SHP77 treated with DMSO at 0.1 percent for 48 hours (cell line): ENCODE measurements at regions not wholly inside any gene's neighbourhood (a gene's known extent, or its start where the extent isn't known, plus 50 kb on each side); places are given as distances from the start of the nearest gene placed in this dataset.
A peak's percentile ranks its signal among the peaks of the same experiment; 100 is the strongest.

Experiments
- DNase-seq: peaks from one replicate; lab custom pipeline; 2025; lab: John Stamatoyannopoulos, UW

DNA sequence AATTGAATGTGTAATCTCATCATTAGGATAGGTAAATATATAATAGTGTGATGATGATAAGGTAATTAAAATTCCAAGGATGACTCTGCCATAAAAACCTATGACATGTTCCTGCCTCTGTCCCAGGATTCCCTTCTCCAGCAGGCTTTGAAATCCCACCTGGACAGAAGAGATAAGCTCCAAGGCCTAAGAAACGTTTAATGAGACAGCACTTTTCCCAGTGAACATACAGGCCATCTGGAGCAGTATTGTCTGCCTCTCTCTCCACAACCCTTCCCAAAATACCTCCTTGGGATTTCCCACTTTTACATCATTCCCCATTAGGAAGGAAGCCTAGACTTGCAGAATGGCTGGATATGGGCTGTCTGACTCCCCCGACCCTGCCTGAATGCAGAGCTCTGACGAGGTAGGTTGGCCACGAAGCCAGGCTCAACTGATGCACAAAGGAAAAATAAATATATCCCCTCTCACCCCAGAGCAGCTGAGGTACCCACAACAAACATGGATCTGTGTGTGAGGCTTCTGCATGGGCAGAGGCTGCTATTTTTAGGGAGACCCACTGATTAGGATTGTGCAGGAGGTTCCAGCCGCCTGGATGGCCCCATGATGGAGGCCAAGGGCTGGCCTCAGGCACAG lies 71.0 kb downstream of the TMPRSS5 start:
- DNase-seq, result no peak

GRCh38 chr11:113632981-113633380 lies 73.1 kb downstream of the TMPRSS5 start:
- DNase-seq, result no peak

DNA sequence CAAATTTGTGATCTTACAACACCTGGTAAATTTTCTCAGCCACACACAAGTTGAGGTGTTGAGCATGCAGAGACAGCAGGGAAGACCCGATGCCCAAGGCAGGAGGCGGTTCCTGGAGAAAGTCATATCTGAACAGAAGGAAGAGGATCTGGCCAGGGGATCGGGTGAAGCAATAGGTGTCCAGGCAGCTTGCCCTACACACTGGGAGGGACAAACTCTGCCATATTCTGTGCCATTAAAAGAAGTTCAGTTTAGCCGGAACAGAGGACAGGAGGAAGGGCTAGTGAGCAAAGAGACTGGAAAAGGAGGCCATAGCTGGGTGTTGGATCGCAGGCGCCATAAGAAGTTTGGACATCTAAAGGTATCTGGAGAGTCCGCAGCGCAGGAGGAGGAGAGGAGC lies 76.5 kb downstream of the TMPRSS5 start:
- DNase-seq, result no peak

DNA sequence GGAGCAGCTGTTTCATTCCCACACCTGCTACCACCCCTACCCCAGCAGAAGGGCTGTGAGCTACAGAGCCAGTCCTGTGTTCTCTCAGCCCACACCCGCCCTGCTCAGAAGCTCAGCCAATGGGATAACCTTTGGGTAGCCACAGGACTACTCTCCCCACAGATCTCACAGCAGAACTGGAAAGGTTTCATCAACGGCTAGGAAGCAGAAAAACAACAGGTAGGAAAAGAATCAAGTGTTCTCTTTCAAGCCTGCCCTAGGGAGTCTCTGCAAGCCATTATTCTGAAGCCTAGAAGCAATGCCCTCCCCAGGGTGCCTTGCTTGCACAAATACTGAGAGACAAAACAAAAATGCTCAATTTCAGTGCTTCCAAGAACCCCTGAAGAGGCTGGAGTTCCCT lies 77.2 kb downstream of the TMPRSS5 start:
- DNase-seq, result no peak

DNA sequence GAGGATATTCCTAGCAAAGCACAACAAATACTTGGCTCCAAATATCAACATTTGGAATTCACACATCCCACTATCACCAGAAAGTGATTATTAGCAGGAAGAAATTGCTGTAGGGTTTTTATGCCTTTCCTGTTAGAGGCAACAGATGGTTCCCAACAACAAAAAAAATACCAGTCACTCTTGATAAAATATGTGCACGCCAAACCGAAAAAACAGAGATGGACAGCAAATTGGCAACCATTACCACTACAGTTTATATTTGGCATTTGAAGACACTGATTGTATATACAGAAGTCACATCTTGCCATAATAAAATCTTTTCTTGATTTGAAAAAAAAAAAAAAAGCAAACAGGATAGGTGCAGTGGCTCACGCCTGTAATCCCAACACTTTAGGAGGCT lies 78.2 kb downstream of the TMPRSS5 start:
- DNase-seq, result no peak

- DNase-seq, result no peak
These were observed 78.8 kb downstream of the TMPRSS5 start for GRCh38 chr11:113627297-113627696.

DNA sequence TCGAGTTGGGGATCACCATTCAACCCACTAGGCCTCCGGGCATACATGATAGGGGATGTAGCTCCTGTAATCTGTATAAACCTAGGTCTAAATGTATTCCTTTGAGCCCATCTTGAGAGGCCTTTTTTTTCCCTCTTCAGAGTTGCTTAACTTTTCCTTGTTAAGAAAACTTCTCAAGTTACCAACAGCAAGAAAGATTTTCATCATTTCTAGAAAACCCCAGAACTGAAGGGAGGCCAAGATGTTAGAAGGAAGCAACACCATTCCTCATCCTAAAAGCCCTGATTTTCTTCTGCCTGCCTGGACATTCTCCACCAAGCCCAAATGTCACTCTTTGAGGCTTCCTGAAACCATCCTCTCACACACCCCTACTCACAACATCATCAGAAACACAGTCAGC lies 79.4 kb downstream of the TMPRSS5 start:
- no peak for DNase-seq

GRCh38 chr11:113623114-113623513 lies 83.0 kb downstream of the TMPRSS5 start:
- no peak for DNase-seq

DNA sequence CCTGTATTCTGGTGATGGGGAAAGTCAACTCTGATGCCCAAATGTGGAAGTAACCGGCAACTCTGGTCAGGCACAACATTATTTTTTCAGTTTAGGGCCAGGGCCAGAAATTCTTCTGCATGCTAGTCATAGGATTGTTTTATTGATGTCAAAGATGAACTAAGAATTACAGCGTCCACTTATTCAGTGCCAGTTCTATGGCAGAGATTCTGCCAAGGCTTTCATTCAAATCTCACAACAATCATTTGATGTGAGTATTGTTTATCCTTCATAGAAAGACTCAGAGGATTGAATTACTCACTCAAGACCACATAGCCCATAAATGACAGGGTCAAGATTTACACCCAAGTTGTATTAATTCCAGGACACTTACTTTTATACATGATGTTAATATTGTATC lies 87.7 kb downstream of the TMPRSS5 start:
- no peak for DNase-seq

DNA sequence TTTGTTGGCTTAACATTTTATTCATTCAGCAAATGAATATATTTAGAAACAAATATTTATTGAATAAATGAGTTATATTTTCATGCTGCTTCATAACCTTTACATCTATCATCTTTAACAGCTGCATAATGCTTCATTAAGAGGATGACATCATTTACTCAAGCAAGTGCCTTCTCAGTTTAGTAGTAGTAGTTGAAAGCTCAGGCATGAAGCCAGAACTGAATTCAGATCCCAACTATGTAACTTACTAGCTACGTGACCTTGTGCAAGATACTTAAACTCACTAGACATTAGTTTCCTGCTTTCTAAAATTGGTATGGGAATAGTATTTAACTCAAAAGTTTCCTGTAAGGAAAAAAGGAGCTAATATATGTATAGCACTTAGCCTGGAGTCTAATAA lies 90.3 kb downstream of the TMPRSS5 start:
- no peak for DNase-seq

DNA sequence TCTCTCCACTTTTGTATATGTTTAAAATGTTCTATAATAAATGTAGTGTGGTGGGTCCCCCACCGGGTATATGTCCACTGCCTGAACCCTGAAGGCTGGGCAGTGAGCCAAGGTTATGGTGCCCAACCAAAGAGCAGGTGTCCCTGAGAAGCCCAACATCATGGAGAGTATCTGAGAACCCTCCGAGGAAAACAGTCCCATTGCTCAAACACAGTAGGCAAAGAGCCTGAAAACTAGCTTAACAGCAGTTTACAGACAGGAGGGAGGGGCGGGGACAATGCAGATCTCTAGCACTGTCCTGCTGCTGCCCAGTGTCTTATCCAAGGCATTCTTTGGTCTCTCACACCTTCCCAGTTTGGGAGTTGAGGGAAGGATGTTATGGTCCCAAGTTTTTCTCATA lies 91.0 kb downstream of the TMPRSS5 start:
- peak; percentile 72 for DNase-seq

- DNase-seq, result no peak
These were observed 92.0 kb downstream of the TMPRSS5 start for GRCh38 chr11:113614097-113614496.

GRCh38 chr11:113613619-113614018 lies 92.5 kb downstream of the TMPRSS5 start:
- DNase-seq, result no peak

DNA sequence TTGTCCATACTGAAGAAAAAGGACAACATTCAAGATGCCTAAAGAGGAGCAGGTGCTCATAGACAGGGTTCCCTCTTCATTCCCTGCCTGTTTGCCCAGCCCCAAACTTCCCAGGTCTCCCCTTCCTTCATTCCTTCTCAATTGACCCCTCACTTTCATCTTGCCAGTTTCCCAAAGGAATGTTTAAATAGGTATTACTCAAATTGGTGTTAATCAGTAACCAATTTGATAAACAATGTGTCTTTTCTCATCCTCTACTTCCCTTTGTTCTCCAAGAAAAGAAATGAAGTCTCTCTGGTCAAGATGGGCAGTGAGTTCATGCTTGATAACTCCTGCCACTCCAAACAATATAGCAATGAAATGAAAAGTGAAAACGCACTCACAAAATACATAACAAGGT lies 101.9 kb downstream of the TMPRSS5 start:
- DNase-seq, result no peak

DNA sequence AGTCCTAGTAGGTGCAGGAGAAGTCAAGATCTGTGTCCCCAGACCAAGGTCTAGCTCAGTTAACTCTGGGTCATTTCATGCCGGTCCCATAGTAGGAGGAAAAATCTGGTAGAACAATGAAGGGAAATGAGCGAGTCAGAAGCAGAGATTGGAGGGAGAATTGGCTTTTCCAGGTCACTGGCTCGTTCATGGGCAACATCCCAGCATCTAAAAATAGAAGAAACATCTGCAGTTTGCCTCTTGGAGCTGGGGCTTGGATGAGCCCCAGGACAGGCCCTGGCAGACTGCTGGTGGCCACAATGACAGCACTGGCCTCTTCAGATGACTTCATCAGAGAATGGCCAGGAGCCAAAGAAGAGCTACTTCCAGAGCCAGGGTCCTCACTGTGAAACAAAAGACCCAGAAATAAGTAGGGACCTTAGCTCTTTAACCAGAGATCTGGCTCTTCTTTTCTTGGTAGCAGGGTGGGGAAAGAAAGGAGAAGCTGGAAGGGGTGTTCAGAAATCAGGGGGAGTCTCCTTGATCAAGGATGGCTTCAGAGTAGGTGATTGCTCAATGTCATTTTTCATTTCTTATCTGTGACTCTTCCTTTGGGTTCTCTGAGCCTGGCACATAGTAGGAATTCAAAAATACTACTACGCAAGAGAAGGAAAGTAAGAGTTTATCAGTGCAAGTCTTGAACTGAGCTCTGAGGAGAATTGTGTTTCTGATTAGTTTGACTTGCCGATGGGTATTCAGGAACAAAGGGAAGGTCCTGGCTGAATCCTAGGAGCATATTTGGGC lies 102.6 kb downstream of the TMPRSS5 start:
- peak; percentile 9 for DNase-seq

GRCh38 chr11:113602483-113602882 lies 103.6 kb downstream of the TMPRSS5 start:
- no peak for DNase-seq

DNA sequence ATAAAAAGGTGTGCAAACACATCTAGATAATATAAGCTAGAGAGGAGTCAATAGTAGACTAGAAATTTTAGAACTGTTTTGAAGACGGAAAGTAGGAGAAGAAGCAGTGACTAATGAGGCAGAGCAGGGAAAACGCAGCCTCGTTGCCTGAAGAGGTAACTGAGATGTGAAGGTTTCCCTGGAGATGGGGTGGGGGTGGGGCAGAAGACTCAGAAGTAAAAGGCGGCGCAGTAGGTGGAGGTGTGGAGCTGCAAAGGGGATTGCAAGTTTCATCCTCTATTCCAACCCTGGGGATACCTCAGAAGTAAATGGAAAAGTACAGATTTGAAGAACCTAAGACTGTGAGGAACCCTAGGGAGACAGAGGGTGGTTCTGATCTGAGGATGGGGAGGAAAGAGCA lies 109.5 kb downstream of the TMPRSS5 start:
- no peak for DNase-seq

DNA sequence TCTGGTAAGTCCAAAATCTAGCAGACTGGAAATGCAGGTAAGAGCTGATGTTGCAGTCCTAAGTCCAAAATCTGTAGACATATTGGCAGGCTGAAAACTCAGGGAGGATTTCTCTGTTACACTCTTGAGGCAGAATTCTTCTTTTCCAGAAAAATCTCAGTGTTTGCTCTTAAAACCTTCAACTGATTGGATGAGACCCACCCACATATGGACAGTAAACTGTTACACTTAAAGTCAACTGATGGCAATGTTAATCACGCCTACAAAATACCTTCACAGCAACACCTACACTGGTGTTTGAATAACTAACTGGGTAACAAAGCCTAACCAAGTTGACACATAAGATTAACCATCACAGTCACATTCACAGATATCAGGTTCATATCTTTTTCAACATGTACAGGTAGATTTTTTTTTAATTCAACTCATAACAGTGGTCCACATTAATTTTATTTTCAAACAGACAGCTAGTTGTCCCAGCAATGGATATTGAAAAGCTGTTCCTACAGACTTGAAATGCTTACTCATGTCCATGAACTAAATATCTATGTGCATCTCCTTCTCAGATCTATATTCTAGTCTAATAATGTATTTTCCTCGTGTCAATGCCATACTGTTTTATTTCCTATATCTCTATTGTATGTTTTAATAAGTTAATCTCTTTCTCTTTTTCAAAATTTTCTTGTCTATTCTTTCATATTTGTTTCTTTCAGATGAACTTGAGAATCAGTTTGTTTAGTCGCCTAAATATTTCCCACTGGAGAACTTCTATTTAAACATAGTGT lies 110.1 kb downstream of the TMPRSS5 start:
- no peak for DNase-seq

- DNase-seq, result no peak
These were observed 112.3 kb downstream of the TMPRSS5 start for GRCh38 chr11:113593698-113594308.

GRCh38 chr11:113591117-113591516 lies 115.0 kb downstream of the TMPRSS5 start:
- DNase-seq, result no peak

- DNase-seq, result no peak
These were observed 112.1 kb upstream of the DRD2 start for GRCh38 chr11:113587308-113587739.

GRCh38 chr11:113584371-113584770 lies 109.2 kb upstream of the DRD2 start:
- DNase-seq, result no peak

DNA sequence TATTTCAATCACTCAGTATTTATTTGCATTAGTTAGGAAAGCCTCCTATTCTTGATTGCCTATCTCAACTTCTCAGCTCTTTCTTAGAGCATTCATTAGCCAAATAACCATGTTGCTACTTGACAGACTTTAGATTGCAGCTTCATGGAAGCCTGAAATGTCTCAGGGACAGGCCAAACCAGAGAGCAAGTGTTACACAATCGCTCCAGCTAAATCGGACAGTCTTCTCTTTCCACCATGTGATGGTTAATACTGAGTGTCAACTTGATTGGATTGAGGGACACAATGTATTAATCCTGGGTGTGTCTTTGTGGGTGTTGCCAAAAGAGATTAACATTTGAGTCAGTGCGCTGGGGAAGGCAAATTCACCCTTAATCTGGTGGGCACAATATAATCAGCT lies 106.5 kb upstream of the DRD2 start:
- DNase-seq, result no peak
